HEK293 (cell line): ENCODE measurements at regions not wholly inside any gene's neighbourhood (a gene's known extent, or its start where the extent isn't known, plus 50 kb on each side); places are given as distances from the start of the nearest gene placed in this dataset.

Experiments used
- EGR2 ChIP-seq: fragments of 450-650 bp; formaldehyde crosslinking; IDR thresholded peaks from 2 replicates; pipeline ENCODE4 v1.5.1; 2016; ENCODE audit warnings: low read depth, missing biosample characterization, missing genetic modification characterization
- HOXD13 ChIP-seq: sonication (generic); formaldehyde crosslinking; IDR thresholded peaks from 2 replicates; pipeline ENCODE4 v1.8.0; 2022; ENCODE audit warnings: missing genetic modification reagents, borderline replicate concordance
- IKZF3 ChIP-seq: fragments of 450-650 bp; IDR thresholded peaks from 2 replicates; pipeline ENCODE4 v1.5.0; 2018; ENCODE audit warnings: missing biosample characterization, mild to moderate bottlenecking, missing genetic modification characterization, moderate library complexity
- INSM2 ChIP-seq: fragments of 450-650 bp; formaldehyde crosslinking; IDR thresholded peaks from 2 replicates; pipeline ENCODE4 v1.5.1; 2016; ENCODE audit warnings: missing biosample characterization, missing genetic modification characterization
- MYNN ChIP-seq: fragments of 450-650 bp; formaldehyde crosslinking; IDR thresholded peaks from 2 replicates; pipeline ENCODE4 v1.5.1; 2016; ENCODE audit warnings: missing biosample characterization, missing genetic modification characterization, borderline replicate concordance
- PRDM6 ChIP-seq: fragments of 450-650 bp; formaldehyde crosslinking; IDR thresholded peaks from 2 replicates; pipeline ENCODE4 v1.5.1; 2017; ENCODE audit warnings: missing biosample characterization, missing genetic modification characterization
- YY2 ChIP-seq: fragments of 450-650 bp; formaldehyde crosslinking; IDR thresholded peaks from 2 replicates; pipeline ENCODE4 v1.5.1; 2016; ENCODE audit warnings: missing biosample characterization, missing genetic modification characterization
- ZBTB1 ChIP-seq: fragments of 450-650 bp; formaldehyde crosslinking; IDR thresholded peaks from 2 replicates; pipeline ENCODE4 v1.5.1; 2016; ENCODE audit warnings: missing biosample characterization, missing genetic modification characterization
- ZBTB26 ChIP-seq: fragments of 450-650 bp; formaldehyde crosslinking; optimal IDR thresholded peaks from 2 replicates; pipeline ENCODE3; 2016; ENCODE audit warnings: missing biosample characterization, mild to moderate bottlenecking, missing genetic modification characterization
- ZNF10 ChIP-seq: fragments of 450-650 bp; formaldehyde crosslinking; IDR thresholded peaks from 2 replicates; pipeline ENCODE4 v1.5.1; 2017; ENCODE audit warnings: missing biosample characterization, missing genetic modification characterization
- ZNF114 ChIP-seq: fragments of 450-650 bp; formaldehyde crosslinking; IDR thresholded peaks from 2 replicates; pipeline ENCODE4 v1.5.0; 2017; ENCODE audit warnings: missing biosample characterization, missing genetic modification characterization
- ZNF148 ChIP-seq: fragments of 450-650 bp; formaldehyde crosslinking; IDR thresholded peaks from 2 replicates; pipeline ENCODE4 v1.5.0; 2017; ENCODE audit warnings: missing biosample characterization, missing genetic modification characterization, borderline replicate concordance
- ZNF16 ChIP-seq: fragments of 450-650 bp; formaldehyde crosslinking; IDR thresholded peaks from 2 replicates; pipeline ENCODE4 v1.5.1; 2016; ENCODE audit warnings: low read depth, missing biosample characterization, missing genetic modification characterization
- ZNF169 ChIP-seq: fragments of 450-650 bp; formaldehyde crosslinking; IDR thresholded peaks from 2 replicates; pipeline ENCODE4 v1.5.1; 2016; ENCODE audit warnings: missing biosample characterization, missing genetic modification characterization
- ZNF292 ChIP-seq: fragments of 450-650 bp; formaldehyde crosslinking; IDR thresholded peaks from 2 replicates; pipeline ENCODE4 v1.5.1; 2016; ENCODE audit warnings: low read depth, missing biosample characterization, missing genetic modification characterization, borderline replicate concordance
- ZNF366 ChIP-seq: fragments of 450-650 bp; formaldehyde crosslinking; conservative IDR thresholded peaks from 2 replicates; pipeline ENCODE4 v1.5.1; 2016; ENCODE audit warnings: missing biosample characterization, missing genetic modification characterization
- ZNF423 ChIP-seq: fragments of 450-650 bp; formaldehyde crosslinking; IDR thresholded peaks from 2 replicates; pipeline ENCODE4 v1.5.1; 2016; ENCODE audit warnings: missing biosample characterization, missing genetic modification characterization
- ZNF433 ChIP-seq: fragments of 450-650 bp; formaldehyde crosslinking; IDR thresholded peaks from 2 replicates; pipeline ENCODE4 v1.5.1; 2016; ENCODE audit warnings: missing biosample characterization, missing genetic modification characterization, low read depth
- ZNF561 ChIP-seq: fragments of 450-650 bp; IDR thresholded peaks from 2 replicates; pipeline ENCODE4 v1.5.1; 2018; ENCODE audit warnings: missing biosample characterization, missing genetic modification characterization, borderline replicate concordance
- ZNF596 ChIP-seq: fragments of 450-650 bp; IDR thresholded peaks from 2 replicates; pipeline ENCODE4 v1.5.0; 2018; ENCODE audit warnings: missing biosample characterization, mild to moderate bottlenecking, missing genetic modification characterization, moderate library complexity
- ZNF670 ChIP-seq: fragments of 450-650 bp; formaldehyde crosslinking; IDR thresholded peaks from 2 replicates; pipeline ENCODE4 v1.5.1; 2016; ENCODE audit warnings: missing biosample characterization, missing genetic modification characterization, low read depth
- ZNF707 ChIP-seq: fragments of 450-650 bp; formaldehyde crosslinking; IDR thresholded peaks from 2 replicates; pipeline ENCODE4 v1.5.1; 2016; ENCODE audit warnings: missing biosample characterization, missing genetic modification characterization
- ZNF747 ChIP-seq: fragments of 450-650 bp; formaldehyde crosslinking; IDR thresholded peaks from 2 replicates; pipeline ENCODE4 v1.5.1; 2016; ENCODE audit warnings: missing biosample characterization, missing genetic modification characterization
- ZSCAN5A ChIP-seq: fragments of 450-650 bp; formaldehyde crosslinking; IDR thresholded peaks from 2 replicates; pipeline ENCODE4 v1.5.1; 2016; ENCODE audit warnings: missing biosample characterization, missing genetic modification characterization
- TF ChIP-seq, protein P1 (sequence below): fragments of 450-650 bp; formaldehyde crosslinking; IDR thresholded peaks from 2 replicates; pipeline ENCODE4; 2016; ENCODE audit warnings: missing biosample characterization, missing genetic modification characterization
- TF ChIP-seq, protein P2 (sequence below): fragments of 450-650 bp; formaldehyde crosslinking; IDR thresholded peaks from 2 replicates; pipeline ENCODE4 v1.5.1; 2017; ENCODE audit warnings: missing biosample characterization, missing genetic modification characterization
- TF ChIP-seq, protein P3 (sequence below): fragments of 450-650 bp; formaldehyde crosslinking; IDR thresholded peaks from 2 replicates; pipeline ENCODE4 v1.5.1; 2016; ENCODE audit warnings: missing biosample characterization, missing genetic modification characterization

DNA sequence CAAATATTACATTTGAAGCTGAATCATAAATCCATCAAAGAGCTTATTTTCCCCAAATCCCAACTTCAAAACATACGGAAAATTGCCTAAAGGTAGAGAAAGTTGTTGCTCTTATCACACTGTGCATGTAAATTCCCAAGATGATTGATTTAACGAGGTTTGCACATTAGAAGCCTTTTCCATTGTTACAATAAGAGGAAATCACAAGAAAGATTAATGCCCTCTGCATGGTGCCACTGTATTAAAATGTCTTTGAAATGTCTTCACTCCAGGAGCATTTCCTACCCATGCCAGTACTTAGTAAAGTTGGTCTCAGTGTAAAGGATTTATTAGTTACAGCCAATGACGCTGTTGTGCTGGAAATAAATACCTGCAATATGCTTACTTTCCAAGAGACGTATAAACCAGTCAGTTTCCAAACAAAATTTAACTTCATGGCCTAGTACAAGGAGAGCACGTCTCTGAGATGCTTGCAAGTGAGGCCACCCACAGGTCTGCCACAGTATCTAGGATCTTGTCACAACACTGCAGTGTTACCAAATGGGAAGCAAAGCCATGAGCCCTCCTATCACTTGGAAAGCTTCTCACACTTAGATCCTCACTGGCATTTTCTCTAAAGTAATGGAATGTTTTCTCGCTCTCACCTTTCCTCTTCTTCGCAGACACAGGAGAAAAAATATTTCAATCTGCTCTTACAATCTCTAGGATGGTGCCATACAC lies 112.4 kb downstream of the CETN3 start (continued):
- TF ChIP-seq ZNF10 (tag by site-specific recombination) (no peak), ZNF747 (tag by site-specific recombination) (no peak), IKZF3 (tag by site-specific recombination) (peak; percentile 82), MYNN (tag by site-specific recombination) (no peak), ZNF423 (peak; percentile 64; the same call in 1 of the 2 replicates), PRDM6 (peak; percentile 98), ZBTB1 (tag by site-specific recombination) (no peak), ZNF707 (tag by site-specific recombination) (no peak), ZSCAN5A (no peak), ZNF366 (tag by site-specific recombination) (0 out of 2 replicates have a peak, but pooled peaks have one; percentile 22), ZNF670 (no peak), ZNF169 (tag by site-specific recombination) (no peak), HOXD13 (CRISPR knock-in tag) (no peak), ZNF292 (tag by site-specific recombination) (no peak), ZNF16 (no peak), INSM2 (no peak), ZNF148 (tag by site-specific recombination) (no peak), ZNF596 (tag by site-specific recombination) (peak; percentile 67), ZNF114 (no peak), ZBTB26 (no peak), ZNF433 (tag by site-specific recombination) (no peak), ZNF561 (peak; percentile 81; the same call in 1 of the 2 replicates), EGR2 (no peak), YY2 (tag by site-specific recombination) (no peak)
- TF ChIP-seq, protein P1, sequence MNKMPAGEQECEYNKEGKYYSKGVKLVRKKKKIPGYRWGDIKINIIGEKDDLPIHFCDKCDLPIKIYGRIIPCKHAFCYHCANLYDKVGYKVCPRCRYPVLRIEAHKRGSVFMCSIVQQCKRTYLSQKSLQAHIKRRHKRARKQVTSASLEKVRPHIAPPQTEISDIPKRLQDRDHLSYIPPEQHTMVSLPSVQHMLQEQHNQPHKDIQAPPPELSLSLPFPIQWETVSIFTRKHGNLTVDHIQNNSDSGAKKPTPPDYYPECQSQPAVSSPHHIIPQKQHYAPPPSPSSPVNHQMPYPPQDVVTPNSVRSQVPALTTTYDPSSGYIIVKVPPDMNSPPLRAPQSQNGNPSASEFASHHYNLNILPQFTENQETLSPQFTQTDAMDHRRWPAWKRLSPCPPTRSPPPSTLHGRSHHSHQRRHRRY, result peak; percentile 76; the same call in 1 of the 2 replicates
- TF ChIP-seq, protein P2, sequence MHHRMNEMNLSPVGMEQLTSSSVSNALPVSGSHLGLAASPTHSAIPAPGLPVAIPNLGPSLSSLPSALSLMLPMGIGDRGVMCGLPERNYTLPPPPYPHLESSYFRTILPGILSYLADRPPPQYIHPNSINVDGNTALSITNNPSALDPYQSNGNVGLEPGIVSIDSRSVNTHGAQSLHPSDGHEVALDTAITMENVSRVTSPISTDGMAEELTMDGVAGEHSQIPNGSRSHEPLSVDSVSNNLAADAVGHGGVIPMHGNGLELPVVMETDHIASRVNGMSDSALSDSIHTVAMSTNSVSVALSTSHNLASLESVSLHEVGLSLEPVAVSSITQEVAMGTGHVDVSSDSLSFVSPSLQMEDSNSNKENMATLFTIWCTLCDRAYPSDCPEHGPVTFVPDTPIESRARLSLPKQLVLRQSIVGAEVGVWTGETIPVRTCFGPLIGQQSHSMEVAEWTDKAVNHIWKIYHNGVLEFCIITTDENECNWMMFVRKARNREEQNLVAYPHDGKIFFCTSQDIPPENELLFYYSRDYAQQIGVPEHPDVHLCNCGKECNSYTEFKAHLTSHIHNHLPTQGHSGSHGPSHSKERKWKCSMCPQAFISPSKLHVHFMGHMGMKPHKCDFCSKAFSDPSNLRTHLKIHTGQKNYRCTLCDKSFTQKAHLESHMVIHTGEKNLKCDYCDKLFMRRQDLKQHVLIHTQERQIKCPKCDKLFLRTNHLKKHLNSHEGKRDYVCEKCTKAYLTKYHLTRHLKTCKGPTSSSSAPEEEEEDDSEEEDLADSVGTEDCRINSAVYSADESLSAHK (tag by site-specific recombination), result peak; percentile 91
- TF ChIP-seq, protein P3, sequence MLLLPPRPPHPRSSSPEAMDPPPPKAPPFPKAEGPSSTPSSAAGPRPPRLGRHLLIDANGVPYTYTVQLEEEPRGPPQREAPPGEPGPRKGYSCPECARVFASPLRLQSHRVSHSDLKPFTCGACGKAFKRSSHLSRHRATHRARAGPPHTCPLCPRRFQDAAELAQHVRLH (tag by site-specific recombination), result peak; percentile 83; the same call in 1 of the 2 replicates
